HepG2 (cell line): ENCODE measurements at regions not wholly inside any gene's neighbourhood (a gene's known extent, or its start where the extent isn't known, plus 50 kb on each side); places are given as distances from the start of the nearest gene placed in this dataset.

ENCODE experiments used
- DDIT3 ChIP-seq: sonication (generic); formaldehyde crosslinking; IDR thresholded peaks from 2 replicates; pipeline ENCODE4 v1.4.0; 2020; ENCODE audit warnings: mild to moderate bottlenecking, missing genetic modification reagents
- NR3C1 ChIP-seq: sonication (generic); formaldehyde crosslinking; IDR thresholded peaks from 2 replicates; pipeline ENCODE4 v1.4.0; 2020; ENCODE audit warnings: missing genetic modification reagents
- RFXANK ChIP-seq: IDR thresholded peaks from 2 replicates; pipeline ENCODE4 v1.6.1; 2016
- SRSF1 ChIP-seq: fragments of 200-400 bp; formaldehyde crosslinking; optimal IDR thresholded peaks from 2 replicates; pipeline ENCODE3; 2017; ENCODE audit warnings: mild to moderate bottlenecking, low read depth, low read length, moderate library complexity
- TFAP4 ChIP-seq: sonication (generic); IDR thresholded peaks from 2 replicates; pipeline ENCODE4 v1.6.1; 2016; ENCODE audit warnings: low read depth, borderline replicate concordance
- ZNF318 ChIP-seq: sonication (generic); formaldehyde crosslinking; IDR thresholded peaks from 2 replicates; pipeline ENCODE4 v1.4.0; 2020; ENCODE audit warnings: mild to moderate bottlenecking, missing genetic modification reagents
- ZNF407 ChIP-seq: sonication (generic); formaldehyde crosslinking; IDR thresholded peaks from one replicate; pipeline ENCODE4 v1.5.1; 2020; ENCODE audit warnings: mild to moderate bottlenecking, missing genetic modification reagents; ENCODE audit errors: not compliant biosample characterization
- ZNF784 ChIP-seq: sonication (generic); formaldehyde crosslinking; IDR thresholded peaks from 2 replicates; pipeline ENCODE4 v1.5.1; 2020; ENCODE audit warnings: missing genetic modification reagents, mild to moderate bottlenecking, borderline replicate concordance

GRCh38 chr21:16569679-16570078 is 839.9 kb downstream of the USP25 start (continued):
- TF ChIP-seq ZNF318 (CRISPR knock-in tag) (no peak), RFXANK (CRISPR knock-in tag) (no peak), ZNF407 (CRISPR knock-in tag) (no peak), ZNF784 (CRISPR knock-in tag) (no peak), DDIT3 (CRISPR knock-in tag) (no peak), SRSF1 (no peak), TFAP4 (no peak), NR3C1 (no peak)
